Mucosa of descending colon (tissue), 3 donors: ENCODE measurements at regions not wholly inside any gene's neighbourhood (a gene's known extent, or its start where the extent isn't known, plus 50 kb on each side); places are given as distances from the start of the nearest gene placed in this dataset.

Source experiments
- ATAC-seq: fragments of 200-7000 bp; cut with Tn5 transposase; one replicate; pipeline ENCODE4 v1.9.1; 2020; ENCODE audit warnings: mild to moderate bottlenecking, moderate library complexity
- DNase-seq, 3 donors: peaks; one replicate each; pipeline ENCODE4 v3.0.0-alpha.2; 2020
- H3K36me3 ChIP-seq: fragments of 200-600 bp; one replicate; pipeline ENCODE4 v1.8.0; 2021; ENCODE audit warnings: low read depth, mild to moderate bottlenecking
- H3K4me1 ChIP-seq: fragments of 200-600 bp; one replicate; pipeline ENCODE4 v1.8.0; 2021; ENCODE audit warnings: low read depth, mild to moderate bottlenecking
- H3K4me3 ChIP-seq: fragments of 200-600 bp; one replicate; pipeline ENCODE4 v1.8.0; 2021; ENCODE audit warnings: mild to moderate bottlenecking
- H3K9me3 ChIP-seq: fragments of 200-600 bp; one replicate; pipeline ENCODE4 v1.8.0; 2021; ENCODE audit warnings: mild to moderate bottlenecking
- CTCF ChIP-seq: fragments of 200-600 bp; IDR thresholded peaks from one replicate; pipeline ENCODE4 v1.8.0; 2022; ENCODE audit warnings: antibody characterized with exemption, mild to moderate bottlenecking
- intact Hi-C, 2 donors: fragments of 100-400 bp; cut with DNase I in 1 of 2; cut with micrococcal nuclease in 1 of 2; formaldehyde crosslinking; loops; one replicate each; pipeline versions ENCODE4 v1.11.0 to v1.11.1; 2022; cut with DNase I, micrococcal nuclease
- donor health status: DM: no; HTN: no; CAD: no; lungs with moderate emphysema.
- donor health status: DM: no; HTN: no; CAD: no.
- donor health status: DM: no; HTN: yes; CAD: no.

GRCh38 chr4:19879330-19879729 is 372.4 kb upstream of the SLIT2 start:
- no peaks in the 10 kb centered on the region for H3K9me3 ChIP-seq
- TF ChIP-seq CTCF: no peak
- H3K4me3 ChIP-seq: no peak overlapping the region
- H3K36me3 ChIP-seq: no peaks in the 10 kb centered on the region
- no peaks in the 10 kb centered on the region for H3K4me1 ChIP-seq
- ATAC-seq: no peak
- intact Hi-C loops: no loop called here
- DNase-seq: no peak

DNA sequence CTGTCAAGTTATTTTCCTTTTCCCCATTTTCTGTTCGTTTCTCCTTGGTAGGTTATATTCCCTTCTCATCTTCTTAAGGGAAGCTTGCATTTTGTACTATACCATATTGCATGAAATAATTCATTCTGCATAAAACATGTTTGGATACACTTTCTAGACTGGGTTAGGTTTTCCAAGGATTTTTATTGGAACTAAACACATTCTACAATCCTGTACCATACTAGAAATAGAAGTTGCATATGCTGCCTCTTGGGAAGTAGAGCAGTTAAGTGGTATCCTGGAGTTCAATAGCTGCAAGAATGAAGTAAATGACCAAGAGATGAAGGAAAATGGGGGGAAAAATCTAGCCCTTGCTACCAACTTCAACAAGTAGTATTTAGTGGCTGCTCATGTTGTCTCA is 393.7 kb upstream of the SLIT2 start:
- Histone ChIP-seq H3K36me3 (no peaks in the 10 kb centered on the region), H3K4me3 (no peak overlapping the region), H3K4me1 (no peaks in the 10 kb centered on the region), H3K9me3 (peaks cover 2% of the 10 kb centered on the region)
- intact Hi-C loops: no loop called here
- TF ChIP-seq CTCF: no peak
- no peak for ATAC-seq
- no peak for DNase-seq

DNA sequence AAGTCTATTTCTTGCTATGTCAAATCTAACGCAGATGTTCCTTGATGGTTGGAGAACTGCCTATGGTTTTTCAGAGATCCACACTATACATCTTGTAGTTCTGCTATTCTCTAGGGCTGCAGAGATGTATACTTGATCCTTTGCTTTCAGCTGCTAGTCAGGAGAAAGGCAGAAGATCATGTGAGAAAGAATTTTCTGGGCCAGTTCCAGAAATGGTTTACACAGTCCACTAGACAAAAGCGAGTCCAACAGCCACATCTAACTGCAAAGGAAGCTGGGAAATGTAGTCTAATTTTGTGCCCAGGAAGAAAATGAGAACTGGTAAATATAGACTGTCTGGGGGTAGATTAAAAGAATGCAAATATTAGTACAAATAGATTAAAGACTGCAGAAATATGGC is 394.3 kb upstream of the SLIT2 start:
- TF ChIP-seq CTCF: no peak
- Histone ChIP-seq H3K4me3 (no peak overlapping the region), H3K9me3 (peaks cover 2% of the 10 kb centered on the region), H3K36me3 (no peaks in the 10 kb centered on the region), H3K4me1 (no peaks in the 10 kb centered on the region)
- DNase-seq: no peak
- intact Hi-C loops: no loop called here
- ATAC-seq: no peak

DNA sequence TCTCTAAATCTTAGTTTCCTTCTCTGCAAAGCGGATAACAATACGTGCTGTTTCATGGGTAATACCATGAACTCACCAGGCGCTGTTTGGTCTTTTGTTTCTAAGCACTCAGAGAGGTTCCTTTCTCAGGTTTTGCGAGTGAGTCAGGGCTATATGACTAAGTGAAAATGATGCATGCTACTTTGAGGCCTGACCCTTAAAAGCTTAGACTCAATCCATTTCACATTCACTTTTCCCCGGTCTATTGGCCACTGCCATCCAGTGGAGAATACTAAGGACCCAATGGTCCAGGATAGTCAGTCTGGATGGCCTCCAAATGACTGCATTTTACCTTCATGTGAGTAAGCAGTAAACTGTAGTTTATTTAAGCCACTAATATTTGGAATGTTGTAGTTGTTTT is 400.8 kb upstream of the SLIT2 start:
- intact Hi-C loops: no loop called here
- TF ChIP-seq CTCF: no peak
- H3K9me3 ChIP-seq: no peaks in the 10 kb centered on the region
- DNase-seq (no peak), ATAC-seq (no peak)
- H3K4me1 ChIP-seq: no peaks in the 10 kb centered on the region
- H3K36me3 ChIP-seq: no peaks in the 10 kb centered on the region
- H3K4me3 ChIP-seq: no peak overlapping the region

DNA sequence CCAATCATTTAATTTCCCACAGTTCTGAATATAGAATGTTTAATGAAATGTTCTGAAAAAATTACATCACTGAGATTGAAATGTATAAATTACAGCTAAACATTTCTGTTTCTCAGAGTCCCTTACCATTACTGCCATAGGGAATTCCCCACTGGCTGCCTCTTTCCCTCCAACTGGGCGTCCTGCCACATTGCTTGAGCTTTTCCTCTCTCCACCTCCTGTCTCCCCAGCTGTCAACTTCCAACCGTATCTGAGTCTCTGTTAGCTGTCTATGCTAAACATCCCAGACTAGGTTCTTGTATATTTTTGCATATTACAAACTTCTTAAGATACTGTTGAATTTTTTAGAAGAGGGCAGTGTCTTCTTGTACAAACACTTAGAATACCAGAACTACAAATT is 407.3 kb upstream of the SLIT2 start:
- H3K4me1 ChIP-seq: no peaks in the 10 kb centered on the region
- H3K36me3 ChIP-seq: no peaks in the 10 kb centered on the region
- H3K9me3 ChIP-seq: no peaks in the 10 kb centered on the region
- ATAC-seq (no peak), DNase-seq (no peak)
- intact Hi-C loops: no loop called here
- H3K4me3 ChIP-seq: no peak overlapping the region
- TF ChIP-seq CTCF: no peak

GRCh38 chr4:19842471-19842870 is 409.2 kb upstream of the SLIT2 start:
- no peak for DNase-seq
- TF ChIP-seq CTCF: no peak
- H3K4me1 ChIP-seq: no peaks in the 10 kb centered on the region
- no peaks in the 10 kb centered on the region for H3K36me3 ChIP-seq
- ATAC-seq: no peak
- no peaks in the 10 kb centered on the region for H3K9me3 ChIP-seq
- intact Hi-C loops: no loop called here
- H3K4me3 ChIP-seq: no peak overlapping the region
